ENCODE measurements at regions not wholly inside any gene's neighbourhood (a gene's known extent, or its start where the extent isn't known, plus 50 kb on each side); places are given as distances from the start of the nearest gene placed in this dataset.

DNA sequence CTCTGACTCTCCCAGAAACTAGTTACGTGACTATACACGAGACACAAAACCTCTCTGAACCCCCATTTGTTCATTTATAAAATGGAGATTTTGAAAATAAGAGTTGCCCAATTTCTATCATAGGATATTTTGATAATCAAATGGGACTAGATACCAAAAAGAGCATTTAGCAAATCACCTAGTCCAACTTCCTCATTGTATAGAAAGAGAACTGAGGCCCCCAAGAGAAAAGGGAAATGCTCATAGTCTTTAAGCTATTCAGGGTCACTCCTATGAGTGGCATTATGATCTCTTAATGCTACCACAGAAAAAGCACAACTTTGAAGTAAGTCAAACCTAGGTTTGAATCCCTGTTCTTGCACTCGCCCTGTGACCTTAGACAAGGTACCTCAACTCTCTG is 62.7 kb downstream of the BMP15 start:
- H3K36me3 ChIP-seq (ENCODE audit: insufficient read depth, low read length): no peaks in the 10 kb centered on the region
- H3K79me2 ChIP-seq (ENCODE audit: insufficient read depth, low read depth, low read length): no peaks in the 10 kb centered on the region
- H3K9me2 ChIP-seq (ENCODE audit: insufficient read depth, low read length): no peaks in the 10 kb centered on the region
- CTCF ChIA-PET (ENCODE audit: unreplicated experiment): no interaction called here
- H4K20me1 ChIP-seq (ENCODE audit: insufficient read depth, low read length): no peaks in the 10 kb centered on the region
- H3K9me3 ChIP-seq (ENCODE audit: low read length): no peaks in the 10 kb centered on the region
- intact Hi-C loops (cut with micrococcal nuclease; ENCODE audit: unreplicated experiment): no loop called here
- no peaks in the 10 kb centered on the region for H3K4me1 ChIP-seq (ENCODE audit: insufficient read depth, low read length, poor library complexity, severe bottlenecking)
- H3K4me2 ChIP-seq (ENCODE audit: low read length): no peak overlapping the region
- TF ChIP-seq CTCF (conservative IDR thresholded peaks at IDR 0.05; ENCODE audit: low read length) (no peak), EZH2phosphoT487 (IDR thresholded peaks at IDR 0.05; ENCODE audit: borderline replicate concordance, low read depth, low read length) (no peak)
- no peak for DNase-seq (ENCODE audit: low spot score)
- H3K27ac ChIP-seq (ENCODE audit: low read depth, low read length, poor library complexity, severe bottlenecking): no peak overlapping the region
- H3K4me3 ChIP-seq (ENCODE audit: low read depth, low read length, poor library complexity, severe bottlenecking): no peak overlapping the region
- POLR2A ChIA-PET: no interaction called here
- no peak overlapping the region for H2AFZ ChIP-seq (ENCODE audit: low read length)
- no TSS peak for BruUV-seq (replicated peaks)

- ChIA-PET POLR2A (no interaction called here), CTCF (ENCODE audit: unreplicated experiment) (no interaction called here)
- Histone ChIP-seq H3K27ac (ENCODE audit: low read depth, low read length, poor library complexity, severe bottlenecking) (no peak overlapping the region), H3K4me2 (ENCODE audit: low read length) (no peak overlapping the region), H3K36me3 (ENCODE audit: insufficient read depth, low read length) (no peaks in the 10 kb centered on the region), H3K4me3 (ENCODE audit: low read depth, low read length, poor library complexity, severe bottlenecking) (no peak overlapping the region), H3K9me3 (ENCODE audit: low read length) (no peaks in the 10 kb centered on the region), H4K20me1 (ENCODE audit: insufficient read depth, low read length) (no peaks in the 10 kb centered on the region), H3K79me2 (ENCODE audit: insufficient read depth, low read depth, low read length) (no peaks in the 10 kb centered on the region), H3K9me2 (ENCODE audit: insufficient read depth, low read length) (no peaks in the 10 kb centered on the region), H3K4me1 (ENCODE audit: insufficient read depth, low read length, poor library complexity, severe bottlenecking) (no peaks in the 10 kb centered on the region), H2AFZ (ENCODE audit: low read length) (no peak overlapping the region)
- BruUV-seq (replicated peaks): no TSS peak
- no peak for DNase-seq (ENCODE audit: low spot score)
- no peak for TF ChIP-seq EZH2phosphoT487 (IDR thresholded peaks at IDR 0.05; ENCODE audit: borderline replicate concordance, low read depth, low read length)
- 0 out of 2 replicates have a peak, but pooled peaks have one; percentile 13 for TF ChIP-seq CTCF (conservative IDR thresholded peaks at IDR 0.05; ENCODE audit: low read length)
- intact Hi-C loops (cut with micrococcal nuclease; ENCODE audit: unreplicated experiment): no loop called here
Observed at GRCh38 chrX:50978920-50979682, 68.6 kb downstream of the BMP15 start.

DNA sequence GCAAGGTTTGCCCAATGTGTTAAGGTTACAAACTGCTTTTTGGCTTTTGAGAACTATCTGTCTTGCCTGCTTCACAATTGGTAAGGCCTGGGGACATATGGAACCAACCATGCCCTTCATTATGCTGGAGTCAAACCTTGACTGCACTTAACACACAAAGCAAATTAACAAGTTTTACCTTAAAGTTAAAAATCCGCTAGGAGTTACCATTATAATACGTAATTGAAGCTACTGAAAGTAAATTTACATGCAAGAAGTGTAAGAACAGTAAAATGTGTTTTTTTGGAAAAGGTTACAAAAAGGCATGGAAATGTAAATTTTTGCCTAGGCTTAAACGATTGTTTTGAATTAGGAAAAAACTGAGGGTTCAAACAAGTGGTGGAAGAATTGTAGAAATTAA is 69.7 kb downstream of the BMP15 start:
- no peak for DNase-seq (ENCODE audit: low spot score)
- CTCF ChIA-PET (ENCODE audit: unreplicated experiment): no interaction called here
- Histone ChIP-seq H3K4me1 (ENCODE audit: insufficient read depth, low read length, poor library complexity, severe bottlenecking) (no peaks in the 10 kb centered on the region), H3K4me2 (ENCODE audit: low read length) (no peak overlapping the region), H3K4me3 (ENCODE audit: low read depth, low read length, poor library complexity, severe bottlenecking) (no peak overlapping the region), H2AFZ (ENCODE audit: low read length) (no peak overlapping the region), H3K9me3 (ENCODE audit: low read length) (no peaks in the 10 kb centered on the region), H4K20me1 (ENCODE audit: insufficient read depth, low read length) (no peaks in the 10 kb centered on the region), H3K36me3 (ENCODE audit: insufficient read depth, low read length) (no peaks in the 10 kb centered on the region), H3K27ac (ENCODE audit: low read depth, low read length, poor library complexity, severe bottlenecking) (no peak overlapping the region), H3K9me2 (ENCODE audit: insufficient read depth, low read length) (no peaks in the 10 kb centered on the region), H3K79me2 (ENCODE audit: insufficient read depth, low read depth, low read length) (no peaks in the 10 kb centered on the region)
- POLR2A ChIA-PET: interaction anchor here (1.6 kb wide), 1 partner anchor 12 kb away, joined by 3 read pairs; no protein-coding TSS in a partner anchor
- BruUV-seq (replicated peaks): no TSS peak
- TF ChIP-seq CTCF (conservative IDR thresholded peaks at IDR 0.05; ENCODE audit: low read length): no peak
- no peak for TF ChIP-seq EZH2phosphoT487 (IDR thresholded peaks at IDR 0.05; ENCODE audit: borderline replicate concordance, low read depth, low read length)
- intact Hi-C loops (cut with micrococcal nuclease; ENCODE audit: unreplicated experiment): no loop called here
